ENCODE measurements at regions not wholly inside any gene's neighbourhood (a gene's known extent, or its start where the extent isn't known, plus 50 kb on each side); places are given as distances from the start of the nearest gene placed in this dataset.
"Not testable (repeated sequence)": the region's sequence is repeated elsewhere in the genome, so short reads cannot be mapped to it uniquely, and the experiment has no call there.

GRCh38 chr11:82184966-82185365 is 548.7 kb downstream of the FAM181B start:
- Histone ChIP-seq H3K4me1 (no peaks in the 10 kb centered on the region), H3K36me3 (ENCODE audit: low read depth, missing control alignments) (no peaks in the 10 kb centered on the region), H3K4me3 (no peak overlapping the region), H3K27ac (no peak overlapping the region), H3K9me3 (no peaks in the 10 kb centered on the region), H3K27me3 (no peaks in the 10 kb centered on the region)
- TF ChIP-seq POLR2A (IDR thresholded peaks at IDR 0.05) (no peak), CTCF (IDR thresholded peaks at IDR 0.05) (no peak)
- DNase-seq, result no peak
- 72 to 85% methylated on average over 3 of the region's 3 CpGs for WGBS, 2 donors
- intact Hi-C loops (cut with DNase I; ENCODE audit: low total_unique reads), result no loop called here

DNA sequence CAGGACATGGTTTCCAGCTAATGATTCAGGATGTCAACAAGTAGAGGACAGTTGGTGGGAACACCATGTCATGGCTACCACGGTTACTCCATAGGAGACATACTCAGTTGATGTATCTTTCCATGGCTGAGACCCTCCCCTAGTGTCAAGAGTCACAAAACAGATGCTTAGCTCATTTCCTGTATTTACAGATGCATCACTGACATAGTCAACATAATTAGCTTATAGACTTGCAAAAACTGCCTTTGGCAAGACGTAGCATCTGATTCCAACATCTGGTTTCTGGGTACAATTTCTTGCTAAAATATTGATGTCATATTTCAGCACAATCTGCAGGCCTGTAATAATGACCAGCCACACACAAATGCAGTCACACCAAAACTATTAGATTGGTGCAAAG is 550.3 kb downstream of the FAM181B start:
- no peak overlapping the region for H3K4me3 ChIP-seq
- H3K27ac ChIP-seq, result no peak overlapping the region
- H3K27me3 ChIP-seq, result no peaks in the 10 kb centered on the region
- TF ChIP-seq POLR2A (IDR thresholded peaks at IDR 0.05) (no peak), CTCF (IDR thresholded peaks at IDR 0.05) (no peak)
- no peaks in the 10 kb centered on the region for H3K4me1 ChIP-seq
- H3K36me3 ChIP-seq (ENCODE audit: low read depth, missing control alignments), result no peaks in the 10 kb centered on the region
- H3K9me3 ChIP-seq, result no peaks in the 10 kb centered on the region
- intact Hi-C loops (cut with DNase I; ENCODE audit: low total_unique reads), result no loop called here
- 79 to 88% methylated on average over 2 of the region's 2 CpGs for WGBS, 2 donors
- DNase-seq, result no peak

GRCh38 chr11:82182697-82183096 is 551.0 kb downstream of the FAM181B start:
- H3K4me3 ChIP-seq; H3K36me3 ChIP-seq (ENCODE audit: low read depth, missing control alignments); H3K27me3 ChIP-seq; H3K9me3 ChIP-seq; H3K4me1 ChIP-seq; H3K27ac ChIP-seq; DNase-seq; intact Hi-C loops (cut with DNase I; ENCODE audit: low total_unique reads): not testable (repeated sequence)
- WGBS, 2 donors, result 83 to 92% methylated on average over 2 of the region's 2 CpGs

GRCh38 chr11:82181796-82182195 is 551.9 kb downstream of the FAM181B start:
- 93 to 95% methylated on average over 4 to 20 of the region's 25 CpGs for WGBS, 2 donors
- H3K36me3 ChIP-seq (ENCODE audit: low read depth, missing control alignments); H3K4me3 ChIP-seq; DNase-seq; H3K9me3 ChIP-seq; H3K27me3 ChIP-seq; H3K27ac ChIP-seq; intact Hi-C loops (cut with DNase I; ENCODE audit: low total_unique reads); H3K4me1 ChIP-seq: not testable (repeated sequence)

DNA sequence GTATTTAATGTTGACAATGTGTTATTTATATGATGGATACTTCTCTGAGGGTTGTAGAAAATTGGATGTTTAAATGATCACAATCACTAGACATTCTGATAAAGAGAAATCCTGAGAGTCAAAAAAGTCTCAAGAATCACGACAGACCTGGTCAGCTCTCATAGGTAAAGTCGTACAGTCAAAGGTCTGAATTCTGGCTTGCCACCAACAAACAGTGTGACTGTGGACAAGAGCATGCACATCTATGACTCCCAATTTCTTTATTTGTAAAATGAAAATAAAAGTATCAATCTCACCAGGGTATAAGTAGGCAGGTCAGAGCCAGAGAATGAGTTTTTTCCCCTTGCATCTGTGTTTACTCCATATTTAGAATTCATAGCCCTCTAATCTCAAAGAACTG is 556.7 kb downstream of the FAM181B start:
- Histone ChIP-seq H3K4me1 (no peaks in the 10 kb centered on the region), H3K27ac (no peak overlapping the region), H3K27me3 (no peaks in the 10 kb centered on the region), H3K9me3 (no peaks in the 10 kb centered on the region), H3K36me3 (ENCODE audit: low read depth, missing control alignments) (no peaks in the 10 kb centered on the region), H3K4me3 (no peak overlapping the region)
- TF ChIP-seq POLR2A (IDR thresholded peaks at IDR 0.05) (no peak), CTCF (IDR thresholded peaks at IDR 0.05) (no peak)
- intact Hi-C loops (cut with DNase I; ENCODE audit: low total_unique reads), result no loop called here
- 89 to 91% methylated on average over 2 of the region's 2 CpGs for WGBS, 2 donors
- DNase-seq, result no peak

DNA sequence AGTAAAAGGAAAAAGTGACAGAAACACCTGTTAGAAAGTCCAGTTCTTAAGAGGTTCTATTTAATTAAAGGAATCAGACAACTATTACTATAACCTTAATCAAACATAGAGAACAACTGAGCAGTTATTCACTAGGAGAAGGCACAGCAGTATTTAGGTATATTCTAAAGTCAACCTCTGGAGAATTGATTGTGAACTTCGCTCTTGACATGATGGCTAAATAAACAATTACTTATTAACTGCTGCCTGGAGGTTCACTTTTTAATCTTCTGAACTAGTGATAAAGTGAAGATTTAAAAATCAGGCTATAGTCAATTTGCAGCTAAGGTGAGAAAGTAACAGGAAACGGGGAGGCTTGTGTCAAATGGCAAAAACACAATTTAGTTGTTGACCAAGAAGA is 557.3 kb downstream of the FAM181B start:
- Histone ChIP-seq H3K27me3 (no peaks in the 10 kb centered on the region), H3K4me1 (no peaks in the 10 kb centered on the region), H3K27ac (no peak overlapping the region), H3K36me3 (ENCODE audit: low read depth, missing control alignments) (no peaks in the 10 kb centered on the region), H3K4me3 (no peak overlapping the region), H3K9me3 (no peaks in the 10 kb centered on the region)
- no peak for DNase-seq
- intact Hi-C loops (cut with DNase I; ENCODE audit: low total_unique reads), result no loop called here
- WGBS, 2 donors, result 92 to 93% methylated on average over 2 of the region's 2 CpGs
- TF ChIP-seq POLR2A (IDR thresholded peaks at IDR 0.05), result no peak
- TF ChIP-seq CTCF (IDR thresholded peaks at IDR 0.05), result no peak
